H1 (cell line): ENCODE measurements at regions not wholly inside any gene's neighbourhood (a gene's known extent, or its start where the extent isn't known, plus 50 kb on each side); places are given as distances from the start of the nearest gene placed in this dataset.

Source experiments
- BRCA1 ChIP-seq: IDR thresholded peaks from 2 replicates; pipeline ENCODE4 v1.6.1; 2012; ENCODE audit warnings: low read depth, low read length, improper control_type of control experiment
- CHD1 ChIP-seq: IDR thresholded peaks from 2 replicates; pipeline ENCODE4 v1.6.1; 2012; ENCODE audit warnings: low read depth, low read length, improper control_type of control experiment
- CREB1 ChIP-seq: IDR thresholded peaks from 2 replicates; pipeline ENCODE4 v1.6.1; 2012; ENCODE audit warnings: inconsistent platforms
- EP300 ChIP-seq, 2 experiments: IDR thresholded peaks; 1 replicate in 1 of 2; 2 replicates in 1 of 2; pipeline ENCODE4 v1.6.1; 2011 to 2012; ENCODE audit warnings: low read depth in 2 of 2, low read length in 2 of 2, mild to moderate bottlenecking in 2 of 2, borderline replicate concordance in 1 of 2, inconsistent platforms in 1 of 2, moderate library complexity in 1 of 2
- EZH2 ChIP-seq: fragments of 200-600 bp; sonication (generic); IDR thresholded peaks from 2 replicates; pipeline ENCODE4 v1.7.1; 2012; ENCODE audit warnings: low read depth, mild to moderate bottlenecking, moderate library complexity, low read length, inconsistent platforms; ENCODE audit not compliant: severe bottlenecking
- HDAC6 ChIP-seq: IDR thresholded peaks from one replicate; pipeline ENCODE4 v1.7.1; 2012; ENCODE audit warnings: low read depth, mild to moderate bottlenecking, inconsistent platforms, low read length, moderate library complexity
- JUND ChIP-seq: IDR thresholded peaks from 2 replicates; pipeline ENCODE4 v1.6.1; 2011; ENCODE audit warnings: mild to moderate bottlenecking, improper control_type of control experiment, low read length
- POLR2A ChIP-seq, 2 experiments: IDR thresholded peaks; 1 replicate in 1 of 2; 2 replicates in 1 of 2; pipeline ENCODE4 v1.6.1; 2011; ENCODE audit warnings: low read depth in 2 of 2, low read length in 2 of 2, mild to moderate bottlenecking in 2 of 2; ENCODE audit errors: control extremely low read depth in 1 of 2
- RXRA ChIP-seq: IDR thresholded peaks from 2 replicates; pipeline ENCODE4 v1.6.1; 2011; ENCODE audit warnings: low read depth, mild to moderate bottlenecking, low read length, moderate library complexity; ENCODE audit not compliant: insufficient read depth
- SP4 ChIP-seq: IDR thresholded peaks from 2 replicates; pipeline ENCODE4 v1.6.1; 2012; ENCODE audit warnings: low read length, inconsistent platforms
- SRF ChIP-seq: IDR thresholded peaks from 2 replicates; pipeline ENCODE4 v1.6.1; 2011; ENCODE audit warnings: mild to moderate bottlenecking, low read depth, low read length, moderate library complexity
- TF ChIP-seq, protein P1 (sequence below): fragments of 300-600 bp; sonication (generic); IDR thresholded peaks from 2 replicates; pipeline ENCODE4 v1.7.1; 2012; ENCODE audit warnings: low read length, moderate library complexity, mild to moderate bottlenecking, inconsistent platforms; ENCODE audit not compliant: insufficient replicate concordance
- TF ChIP-seq, protein P2 (sequence below): IDR thresholded peaks from 2 replicates; pipeline ENCODE4 v1.6.1; 2011; ENCODE audit warnings: low read depth, mild to moderate bottlenecking, low read length; ENCODE audit not compliant: insufficient read depth

DNA sequence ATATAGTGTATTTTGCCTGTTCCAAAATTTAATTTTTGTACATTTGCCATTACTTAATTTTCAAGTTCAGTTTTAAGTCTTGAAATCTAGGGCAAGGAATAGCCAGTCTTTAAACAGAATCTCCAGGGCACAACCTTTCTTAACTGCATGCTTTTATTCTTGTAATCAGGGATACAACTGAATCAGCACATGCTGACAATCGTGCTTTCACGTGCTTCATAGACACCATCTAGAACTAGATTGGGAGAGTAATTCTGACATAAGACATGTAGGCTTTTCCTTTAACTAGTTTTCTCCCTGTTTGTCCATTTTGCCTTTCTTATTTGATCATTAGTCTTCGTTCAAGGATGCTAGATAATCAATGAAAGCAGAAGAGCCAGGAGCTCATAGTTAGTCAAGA is 650.4 kb upstream of the CADM2 start (continued):
- TF ChIP-seq, protein P1, sequence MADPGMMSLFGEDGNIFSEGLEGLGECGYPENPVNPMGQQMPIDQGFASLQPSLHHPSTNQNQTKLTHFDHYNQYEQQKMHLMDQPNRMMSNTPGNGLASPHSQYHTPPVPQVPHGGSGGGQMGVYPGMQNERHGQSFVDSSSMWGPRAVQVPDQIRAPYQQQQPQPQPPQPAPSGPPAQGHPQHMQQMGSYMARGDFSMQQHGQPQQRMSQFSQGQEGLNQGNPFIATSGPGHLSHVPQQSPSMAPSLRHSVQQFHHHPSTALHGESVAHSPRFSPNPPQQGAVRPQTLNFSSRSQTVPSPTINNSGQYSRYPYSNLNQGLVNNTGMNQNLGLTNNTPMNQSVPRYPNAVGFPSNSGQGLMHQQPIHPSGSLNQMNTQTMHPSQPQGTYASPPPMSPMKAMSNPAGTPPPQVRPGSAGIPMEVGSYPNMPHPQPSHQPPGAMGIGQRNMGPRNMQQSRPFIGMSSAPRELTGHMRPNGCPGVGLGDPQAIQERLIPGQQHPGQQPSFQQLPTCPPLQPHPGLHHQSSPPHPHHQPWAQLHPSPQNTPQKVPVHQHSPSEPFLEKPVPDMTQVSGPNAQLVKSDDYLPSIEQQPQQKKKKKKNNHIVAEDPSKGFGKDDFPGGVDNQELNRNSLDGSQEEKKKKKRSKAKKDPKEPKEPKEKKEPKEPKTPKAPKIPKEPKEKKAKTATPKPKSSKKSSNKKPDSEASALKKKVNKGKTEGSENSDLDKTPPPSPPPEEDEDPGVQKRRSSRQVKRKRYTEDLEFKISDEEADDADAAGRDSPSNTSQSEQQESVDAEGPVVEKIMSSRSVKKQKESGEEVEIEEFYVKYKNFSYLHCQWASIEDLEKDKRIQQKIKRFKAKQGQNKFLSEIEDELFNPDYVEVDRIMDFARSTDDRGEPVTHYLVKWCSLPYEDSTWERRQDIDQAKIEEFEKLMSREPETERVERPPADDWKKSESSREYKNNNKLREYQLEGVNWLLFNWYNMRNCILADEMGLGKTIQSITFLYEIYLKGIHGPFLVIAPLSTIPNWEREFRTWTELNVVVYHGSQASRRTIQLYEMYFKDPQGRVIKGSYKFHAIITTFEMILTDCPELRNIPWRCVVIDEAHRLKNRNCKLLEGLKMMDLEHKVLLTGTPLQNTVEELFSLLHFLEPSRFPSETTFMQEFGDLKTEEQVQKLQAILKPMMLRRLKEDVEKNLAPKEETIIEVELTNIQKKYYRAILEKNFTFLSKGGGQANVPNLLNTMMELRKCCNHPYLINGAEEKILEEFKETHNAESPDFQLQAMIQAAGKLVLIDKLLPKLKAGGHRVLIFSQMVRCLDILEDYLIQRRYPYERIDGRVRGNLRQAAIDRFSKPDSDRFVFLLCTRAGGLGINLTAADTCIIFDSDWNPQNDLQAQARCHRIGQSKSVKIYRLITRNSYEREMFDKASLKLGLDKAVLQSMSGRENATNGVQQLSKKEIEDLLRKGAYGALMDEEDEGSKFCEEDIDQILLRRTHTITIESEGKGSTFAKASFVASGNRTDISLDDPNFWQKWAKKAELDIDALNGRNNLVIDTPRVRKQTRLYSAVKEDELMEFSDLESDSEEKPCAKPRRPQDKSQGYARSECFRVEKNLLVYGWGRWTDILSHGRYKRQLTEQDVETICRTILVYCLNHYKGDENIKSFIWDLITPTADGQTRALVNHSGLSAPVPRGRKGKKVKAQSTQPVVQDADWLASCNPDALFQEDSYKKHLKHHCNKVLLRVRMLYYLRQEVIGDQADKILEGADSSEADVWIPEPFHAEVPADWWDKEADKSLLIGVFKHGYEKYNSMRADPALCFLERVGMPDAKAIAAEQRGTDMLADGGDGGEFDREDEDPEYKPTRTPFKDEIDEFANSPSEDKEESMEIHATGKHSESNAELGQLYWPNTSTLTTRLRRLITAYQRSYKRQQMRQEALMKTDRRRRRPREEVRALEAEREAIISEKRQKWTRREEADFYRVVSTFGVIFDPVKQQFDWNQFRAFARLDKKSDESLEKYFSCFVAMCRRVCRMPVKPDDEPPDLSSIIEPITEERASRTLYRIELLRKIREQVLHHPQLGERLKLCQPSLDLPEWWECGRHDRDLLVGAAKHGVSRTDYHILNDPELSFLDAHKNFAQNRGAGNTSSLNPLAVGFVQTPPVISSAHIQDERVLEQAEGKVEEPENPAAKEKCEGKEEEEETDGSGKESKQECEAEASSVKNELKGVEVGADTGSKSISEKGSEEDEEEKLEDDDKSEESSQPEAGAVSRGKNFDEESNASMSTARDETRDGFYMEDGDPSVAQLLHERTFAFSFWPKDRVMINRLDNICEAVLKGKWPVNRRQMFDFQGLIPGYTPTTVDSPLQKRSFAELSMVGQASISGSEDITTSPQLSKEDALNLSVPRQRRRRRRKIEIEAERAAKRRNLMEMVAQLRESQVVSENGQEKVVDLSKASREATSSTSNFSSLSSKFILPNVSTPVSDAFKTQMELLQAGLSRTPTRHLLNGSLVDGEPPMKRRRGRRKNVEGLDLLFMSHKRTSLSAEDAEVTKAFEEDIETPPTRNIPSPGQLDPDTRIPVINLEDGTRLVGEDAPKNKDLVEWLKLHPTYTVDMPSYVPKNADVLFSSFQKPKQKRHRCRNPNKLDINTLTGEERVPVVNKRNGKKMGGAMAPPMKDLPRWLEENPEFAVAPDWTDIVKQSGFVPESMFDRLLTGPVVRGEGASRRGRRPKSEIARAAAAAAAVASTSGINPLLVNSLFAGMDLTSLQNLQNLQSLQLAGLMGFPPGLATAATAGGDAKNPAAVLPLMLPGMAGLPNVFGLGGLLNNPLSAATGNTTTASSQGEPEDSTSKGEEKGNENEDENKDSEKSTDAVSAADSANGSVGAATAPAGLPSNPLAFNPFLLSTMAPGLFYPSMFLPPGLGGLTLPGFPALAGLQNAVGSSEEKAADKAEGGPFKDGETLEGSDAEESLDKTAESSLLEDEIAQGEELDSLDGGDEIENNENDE = no peak
- TF ChIP-seq POLR2A (IDR thresholded peaks at IDR 0.05; ENCODE audit: control extremely low read depth in 1 of 2, low read depth in 2 of 2, low read length in 2 of 2) = no peak
- no peak for TF ChIP-seq HDAC6
- TF ChIP-seq BRCA1 = no peak
- TF ChIP-seq RXRA = no peak
- TF ChIP-seq EP300 (IDR thresholded peaks at IDR 0.05; ENCODE audit: borderline replicate concordance in 1 of 2, low read depth in 2 of 2, low read length in 2 of 2) = no peak
- TF ChIP-seq EZH2 = no peak
- TF ChIP-seq JUND = no peak
- TF ChIP-seq, protein P2, sequence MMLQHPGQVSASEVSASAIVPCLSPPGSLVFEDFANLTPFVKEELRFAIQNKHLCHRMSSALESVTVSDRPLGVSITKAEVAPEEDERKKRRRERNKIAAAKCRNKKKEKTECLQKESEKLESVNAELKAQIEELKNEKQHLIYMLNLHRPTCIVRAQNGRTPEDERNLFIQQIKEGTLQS = no peak
- TF ChIP-seq SRF = no peak
- TF ChIP-seq SP4 = no peak
- TF ChIP-seq CHD1 = no peak
- no peak for TF ChIP-seq CREB1
